GM18499 (cell line): ENCODE measurements at regions not wholly inside any gene's neighbourhood (a gene's known extent, or its start where the extent isn't known, plus 50 kb on each side); places are given as distances from the start of the nearest gene placed in this dataset.
"Not testable (repeated sequence)": the region's sequence is repeated elsewhere in the genome, so short reads cannot be mapped to it uniquely, and the experiment has no call there.

ENCODE experiments used
- ATAC-seq: cut with Tn5 transposase; IDR thresholded peaks from one replicate; pipeline ENCODE4 v1.9.1; 2021; ENCODE audit warnings: moderate number of reproducible peaks; ENCODE audit not compliant: insufficient read depth, unreplicated experiment

DNA sequence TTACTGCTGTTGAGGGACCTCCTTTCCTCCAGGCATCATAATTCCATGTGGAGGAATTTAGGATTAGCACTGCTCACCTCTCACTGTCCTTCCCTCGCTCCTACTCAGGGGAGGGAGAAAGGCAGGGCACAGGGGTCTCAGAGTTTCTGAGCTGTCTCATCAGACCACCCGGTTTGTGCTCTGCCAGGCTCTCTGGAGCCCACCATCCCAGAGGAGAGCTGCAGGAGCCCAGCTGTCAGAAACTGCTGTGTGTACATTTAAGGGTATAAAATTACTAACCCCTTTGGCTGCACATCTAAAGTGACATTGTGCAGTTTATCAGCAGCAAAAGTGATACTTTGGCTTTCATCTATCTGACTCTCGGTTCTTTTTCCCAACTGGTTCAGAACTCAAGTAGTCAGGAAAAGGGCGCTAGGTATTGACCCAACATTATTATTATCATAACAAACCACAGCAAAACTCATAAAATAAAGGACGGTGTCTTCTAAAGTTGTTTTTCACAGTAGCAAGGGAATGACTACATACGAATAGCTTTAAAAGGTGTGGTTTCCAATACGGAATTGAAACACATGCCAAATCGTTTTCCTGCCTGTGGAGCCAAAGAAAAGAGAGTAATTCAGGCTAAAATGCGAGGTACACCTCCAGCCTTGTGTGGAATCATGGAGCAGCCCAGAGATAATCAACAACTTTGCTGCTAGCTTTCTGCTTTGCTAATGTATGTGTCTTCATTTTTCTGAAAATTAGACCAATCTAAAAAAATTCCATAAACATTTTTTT, 348.1 kb downstream of the TMEM167A start:
- no peak for ATAC-seq

DNA sequence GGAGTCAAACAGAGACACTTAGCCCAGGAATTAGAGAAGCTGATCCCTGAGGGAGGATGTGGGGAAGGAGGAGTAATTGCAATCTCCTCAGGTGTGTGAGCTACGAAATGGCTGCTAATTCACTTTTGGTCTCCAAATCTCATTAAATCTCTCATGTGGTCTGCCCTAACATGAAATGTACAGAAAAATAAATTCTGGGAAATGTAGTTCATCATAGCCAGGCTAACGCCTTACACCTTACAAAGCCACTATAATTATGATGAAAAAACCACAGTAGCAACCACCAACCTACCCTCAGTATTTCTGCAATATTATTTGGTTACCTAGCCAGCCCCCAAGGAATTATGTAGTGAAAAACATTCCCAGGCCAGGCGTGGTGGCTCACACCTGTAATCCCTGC, 354.0 kb downstream of the TMEM167A start:
- ATAC-seq: no peak

DNA sequence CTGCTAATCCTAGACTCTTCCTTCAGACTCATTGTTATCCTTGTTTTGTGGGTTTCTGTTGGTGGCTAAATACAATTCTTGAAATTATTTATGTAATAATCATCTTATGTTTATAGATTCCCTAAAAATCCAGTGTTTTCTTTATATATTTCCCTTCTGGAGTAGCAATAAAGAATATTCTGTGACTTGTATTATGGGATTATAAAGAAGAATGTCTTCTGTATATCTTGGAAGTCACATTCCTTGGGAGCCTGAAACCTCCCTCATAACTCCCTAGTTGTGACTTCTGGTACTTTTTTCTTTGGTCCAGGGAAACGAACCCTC, 356.1 kb downstream of the TMEM167A start:
- ATAC-seq: no peak

DNA sequence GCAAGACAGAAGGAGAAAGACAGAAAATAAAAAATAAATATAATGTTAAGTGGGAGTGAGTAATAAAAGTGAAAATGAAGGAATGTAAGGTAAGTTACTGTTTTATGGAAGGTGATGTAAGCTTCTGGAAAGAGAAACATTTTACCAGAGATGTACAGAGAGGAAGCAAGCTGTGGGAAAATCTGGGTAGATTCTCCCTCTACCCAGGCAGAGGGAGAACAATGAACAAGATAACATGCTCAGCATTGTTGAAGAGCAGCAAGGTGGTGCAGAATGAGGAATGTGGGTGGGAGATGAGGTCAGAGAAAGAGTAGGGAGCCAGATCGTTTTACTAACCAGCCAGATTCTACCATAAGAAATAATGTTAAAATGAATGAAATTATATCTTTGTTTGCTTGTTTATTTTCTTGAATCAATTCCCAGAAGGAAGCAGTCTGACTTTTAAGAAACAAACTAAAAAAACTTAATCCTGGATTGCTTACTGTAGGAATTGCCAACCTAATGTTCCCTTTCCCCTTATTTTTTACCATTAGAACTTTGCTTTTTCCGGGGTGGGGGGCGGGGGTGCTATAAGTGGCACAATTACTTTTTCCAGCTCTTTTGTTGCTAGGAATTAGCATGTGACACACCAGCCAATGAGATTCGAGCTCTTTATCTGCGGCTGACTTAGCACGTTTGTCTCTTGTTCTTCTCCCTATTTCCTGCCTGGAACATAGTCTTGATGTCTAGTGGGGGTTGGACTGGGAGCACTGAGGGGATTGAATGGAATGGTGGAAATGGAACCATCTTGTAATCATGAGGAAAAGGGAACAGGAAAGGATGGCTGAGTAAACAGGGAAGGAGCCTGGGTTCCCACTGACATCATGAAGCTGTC, 356.7 kb downstream of the TMEM167A start:
- ATAC-seq: no peak

- peak; percentile 92 for ATAC-seq
Measured at GRCh38 chr5:82719368-82719767, 357.8 kb downstream of the TMEM167A start.

DNA sequence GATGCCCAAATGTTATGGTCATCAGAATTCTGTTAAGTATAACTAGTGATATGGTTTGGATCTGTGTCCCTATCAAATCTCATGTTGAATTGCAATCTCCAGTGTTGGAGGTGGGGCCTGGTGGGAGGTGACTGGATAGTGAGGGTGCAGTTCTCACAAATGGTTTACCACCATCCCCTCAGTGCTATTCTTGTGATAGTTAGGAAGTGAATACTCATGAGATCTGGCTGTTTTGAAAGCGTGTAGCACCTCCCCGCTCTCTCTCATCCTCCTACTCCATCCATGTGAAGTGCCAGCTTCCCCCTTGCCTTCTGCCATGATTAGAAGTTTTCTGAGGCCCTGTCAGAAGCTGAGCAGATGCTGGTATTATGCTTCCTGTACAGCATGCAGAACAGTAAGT, 359.5 kb downstream of the TMEM167A start:
- no peak for ATAC-seq

- ATAC-seq: not testable (repeated sequence)
Measured at GRCh38 chr5:82714732-82715131, 362.5 kb downstream of the TMEM167A start.

DNA sequence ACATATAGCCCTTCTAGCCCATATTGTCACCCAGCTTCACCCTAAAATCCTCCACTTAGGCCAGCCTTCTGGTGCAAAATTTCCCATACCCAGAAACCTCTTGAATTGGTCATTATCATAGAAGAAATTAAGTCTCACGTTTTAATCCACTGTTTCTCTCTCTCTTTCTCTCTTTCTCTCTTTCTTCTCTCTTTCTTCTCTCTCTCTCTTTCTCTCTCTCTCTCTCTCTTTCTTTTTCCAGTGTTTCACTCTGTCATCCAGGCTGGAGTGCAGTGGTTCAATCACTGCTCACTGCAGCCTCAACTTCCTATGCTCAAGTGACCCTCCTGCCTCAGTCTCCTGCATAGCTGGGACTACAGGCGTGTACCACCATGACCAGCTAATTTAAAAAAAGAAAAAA, 363.4 kb downstream of the TMEM167A start:
- no peak for ATAC-seq

- no peak for ATAC-seq
Measured at GRCh38 chr5:82707741-82708140, 369.5 kb downstream of the TMEM167A start.

- ATAC-seq: no peak
Measured at GRCh38 chr5:82704381-82704780, 372.8 kb downstream of the TMEM167A start.

- no peak for ATAC-seq
Measured at GRCh38 chr5:82702046-82702445, 375.1 kb downstream of the TMEM167A start.

GRCh38 chr5:82699737-82700136, 377.5 kb downstream of the TMEM167A start:
- ATAC-seq: no peak

GRCh38 chr5:82698026-82698425, 379.2 kb downstream of the TMEM167A start:
- no peak for ATAC-seq

- ATAC-seq: no peak
Measured at GRCh38 chr5:82694711-82695285, 382.4 kb downstream of the TMEM167A start.

DNA sequence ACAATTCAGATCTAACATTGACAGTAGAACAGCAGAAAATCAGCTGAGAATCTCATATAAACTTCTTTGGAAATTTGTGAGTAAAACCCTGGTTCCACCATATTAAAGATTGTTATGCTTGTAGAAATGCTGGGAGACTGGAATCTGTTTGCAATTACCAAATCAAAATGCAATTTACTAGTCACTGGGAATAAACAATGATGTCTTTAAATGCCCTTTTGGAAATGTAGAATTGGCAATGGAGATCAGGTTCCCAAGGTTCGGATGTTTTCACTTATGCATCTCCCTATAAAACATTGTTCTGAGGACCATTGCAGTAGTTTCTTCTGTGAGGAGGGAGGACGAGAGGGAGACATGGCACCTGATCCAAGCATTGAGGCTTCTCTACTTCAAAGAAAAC, 384.4 kb downstream of the TMEM167A start:
- no peak for ATAC-seq

- no peak for ATAC-seq
Measured at GRCh38 chr5:82684659-82685058, 392.5 kb downstream of the TMEM167A start.

DNA sequence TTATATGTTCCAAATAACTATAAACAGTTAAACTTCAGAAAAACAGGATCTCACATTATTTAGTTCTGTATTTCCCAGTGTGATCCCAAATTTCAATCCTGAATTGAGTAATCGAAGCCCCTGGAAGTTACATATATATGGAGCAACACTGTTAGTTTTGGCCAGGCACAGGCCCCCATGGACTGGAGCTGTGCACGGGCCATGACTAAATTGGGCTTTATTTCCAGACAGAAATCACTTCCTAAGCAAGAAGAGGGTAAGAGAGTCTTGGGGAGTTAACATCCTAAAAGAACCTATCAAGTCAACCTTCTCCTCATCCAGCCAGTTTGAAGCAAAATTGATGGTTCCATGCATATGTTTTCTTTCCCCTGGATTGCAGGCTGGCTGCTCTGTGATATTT, 393.0 kb downstream of the TMEM167A start:
- ATAC-seq: no peak

DNA sequence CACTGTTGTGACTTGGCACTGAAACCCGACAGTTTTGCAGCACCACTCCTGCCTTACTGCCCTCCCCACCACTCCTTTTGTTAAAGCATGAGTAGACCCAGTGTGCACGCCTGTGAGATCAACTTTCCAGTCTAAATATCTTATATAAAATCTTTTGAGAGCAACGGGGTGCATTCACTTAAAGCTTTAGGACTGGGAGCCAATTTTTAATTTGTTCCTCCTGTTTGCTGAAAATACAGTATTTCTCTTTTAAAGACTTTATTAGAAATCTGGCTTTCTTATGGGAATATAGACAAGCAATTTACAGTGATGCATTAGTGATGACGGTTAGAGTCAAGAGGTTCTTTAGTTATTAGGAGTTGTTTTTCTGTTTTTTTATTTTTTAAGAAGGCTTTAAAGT, 397.5 kb downstream of the TMEM167A start:
- no peak for ATAC-seq

- peak; percentile 72 for ATAC-seq
Measured at GRCh38 chr5:82676661-82677060, 398.5 kb upstream of the RPS23 start.

DNA sequence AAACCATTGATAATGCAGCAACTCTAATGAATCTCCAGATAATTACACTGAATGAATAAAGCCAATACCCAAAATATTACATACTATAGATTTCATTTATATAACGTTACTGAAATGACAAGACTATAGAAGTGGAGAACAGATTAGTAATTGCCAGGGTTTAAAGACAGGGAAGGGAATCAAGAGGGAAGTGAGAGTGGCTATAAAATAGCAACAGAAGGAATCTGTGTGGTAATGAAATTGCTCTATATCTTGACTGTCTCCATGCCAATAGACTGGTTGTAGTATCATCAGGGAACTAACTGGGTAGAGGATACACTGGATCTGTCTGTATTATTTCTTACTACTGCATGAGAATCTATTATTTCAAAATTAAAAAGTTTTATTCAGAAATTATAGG, 396.5 kb upstream of the RPS23 start:
- no peak for ATAC-seq

DNA sequence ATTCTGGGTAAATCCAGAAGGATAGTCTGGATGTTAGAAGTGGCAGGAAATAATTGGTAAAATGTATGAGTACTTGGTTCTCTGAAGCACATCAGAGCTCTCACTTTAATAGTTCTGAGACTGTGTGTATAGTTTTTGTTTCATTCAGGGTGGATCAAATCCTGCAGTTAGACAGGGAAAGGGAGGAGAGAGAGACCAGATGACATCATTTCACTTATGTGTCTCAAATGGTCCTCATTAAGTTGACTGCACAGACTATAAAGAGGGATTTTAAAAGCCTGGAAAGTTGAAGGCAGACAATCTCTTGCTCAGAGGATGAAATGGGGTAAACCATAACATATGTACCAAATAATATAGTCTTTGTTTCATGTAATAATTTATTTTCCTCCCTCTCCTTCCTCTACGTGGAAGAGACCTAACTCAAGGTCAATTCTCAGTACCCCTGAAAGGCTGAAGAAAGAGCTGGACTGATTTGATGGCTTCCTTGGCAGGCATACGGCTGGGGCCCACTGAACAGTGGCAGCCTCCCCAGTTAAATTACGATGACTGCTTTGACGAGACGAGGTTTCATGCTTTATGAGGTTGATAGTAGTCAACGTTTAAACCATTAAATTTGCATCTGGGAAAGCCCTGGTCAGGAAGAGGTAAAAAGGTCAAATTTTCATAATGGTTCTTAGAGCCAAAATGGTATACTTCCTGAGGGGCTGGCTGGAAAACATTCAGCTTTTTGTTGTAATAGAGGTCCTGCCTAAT, 395.1 kb upstream of the RPS23 start:
- no peak for ATAC-seq
